SW 1271 (cell line): ENCODE measurements at regions not wholly inside any gene's neighbourhood (a gene's known extent, or its start where the extent isn't known, plus 50 kb on each side); places are given as distances from the start of the nearest gene placed in this dataset.
A peak's percentile ranks its signal among the peaks of the same experiment; 100 is the strongest.
"Not testable (repeated sequence)": the region's sequence is repeated elsewhere in the genome, so short reads cannot be mapped to it uniquely, and the experiment has no call there.

Source experiments
- DNase-seq, 2 experiments: peaks; one replicate each; lab custom pipeline; 2025; lab: John Stamatoyannopoulos, UW

GRCh38 chr13:70789751-70790150 lies 681.5 kb upstream of the KLHL1 start:
- DNase-seq, result no peak

- DNase-seq, result no peak
These were observed 679.8 kb upstream of the KLHL1 start for GRCh38 chr13:70788074-70788473.

GRCh38 chr13:70784207-70784989 lies 676.1 kb upstream of the KLHL1 start:
- DNase-seq, result no peak

DNA sequence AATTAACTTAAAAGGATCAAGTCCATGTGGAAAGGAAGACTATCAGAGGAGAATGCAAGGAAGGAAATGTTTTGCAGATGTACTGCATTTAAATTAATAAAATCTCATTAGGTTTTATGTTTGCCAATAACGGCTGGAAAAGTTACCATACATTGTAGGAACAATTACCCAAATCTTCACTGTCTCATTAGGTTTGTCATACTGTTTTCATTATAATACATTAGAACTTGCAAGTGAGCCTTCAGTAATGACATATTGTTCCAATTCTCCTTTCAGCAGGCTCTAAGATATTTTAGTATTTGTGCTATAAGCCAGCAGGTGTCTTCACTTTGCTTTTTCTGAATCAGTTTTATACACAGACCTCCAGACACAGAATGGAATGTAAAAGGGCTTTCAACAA lies 661.6 kb upstream of the KLHL1 start:
- no peak for DNase-seq

GRCh38 chr13:70758932-70759331 lies 650.7 kb upstream of the KLHL1 start:
- no peak for DNase-seq

GRCh38 chr13:70756088-70756487 lies 647.8 kb upstream of the KLHL1 start:
- DNase-seq, result no peak

DNA sequence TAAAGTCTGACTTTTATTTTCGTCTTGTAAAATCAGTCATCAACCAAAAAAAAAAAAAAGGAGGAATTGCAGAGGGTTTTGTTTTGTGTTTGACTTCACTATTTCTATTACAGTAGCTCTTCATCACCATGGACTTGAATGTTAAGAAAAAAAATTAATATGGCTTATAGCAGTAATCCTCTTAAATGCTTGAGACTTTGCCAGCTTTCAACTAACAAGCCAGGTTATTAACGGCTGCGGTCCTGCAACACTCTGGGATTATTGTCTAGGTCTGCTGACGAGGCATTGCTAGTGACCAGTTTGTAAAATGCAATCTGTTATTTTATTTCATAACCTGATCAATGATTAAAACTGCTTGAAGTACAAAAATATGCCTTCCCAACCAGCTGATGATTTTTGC lies 647.2 kb upstream of the KLHL1 start:
- no peak for DNase-seq

GRCh38 chr13:70747262-70747661 lies 639.0 kb upstream of the KLHL1 start:
- no peak for DNase-seq

- DNase-seq, result not testable (repeated sequence)
These were observed 638.2 kb upstream of the KLHL1 start for GRCh38 chr13:70746469-70746868.

DNA sequence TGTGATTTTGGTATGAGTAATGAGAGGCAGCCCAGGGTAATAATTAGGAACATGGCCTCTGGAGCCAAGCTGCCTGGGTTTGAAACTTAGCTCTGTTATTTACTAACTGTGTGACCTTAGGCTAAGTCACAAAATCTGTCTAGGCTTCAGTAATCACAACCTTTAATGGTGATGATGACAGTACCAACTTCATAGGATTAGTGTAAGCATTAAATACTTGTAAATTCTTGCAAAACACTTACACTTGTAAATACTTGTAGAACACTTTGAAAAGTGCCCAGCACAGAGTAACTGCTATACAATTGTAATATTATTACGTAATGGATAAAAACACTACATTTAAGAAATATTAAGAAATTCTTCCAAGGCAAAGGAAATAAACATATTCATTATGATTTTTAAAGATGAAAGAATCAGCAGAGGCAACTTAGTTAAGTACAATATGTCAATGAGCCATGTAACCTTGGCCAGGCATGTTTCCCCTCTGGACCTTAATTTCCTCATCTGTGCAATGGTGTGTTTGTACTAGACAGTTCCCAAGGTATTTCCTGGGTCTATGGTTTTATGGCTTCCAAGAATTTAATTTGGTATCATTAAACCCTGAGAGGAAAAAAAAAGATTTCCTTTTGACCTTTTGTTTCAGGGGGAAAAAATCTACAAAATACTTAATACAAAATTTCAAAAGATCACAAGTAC lies 628.5 kb upstream of the KLHL1 start:
- DNase-seq, result no peak

DNA sequence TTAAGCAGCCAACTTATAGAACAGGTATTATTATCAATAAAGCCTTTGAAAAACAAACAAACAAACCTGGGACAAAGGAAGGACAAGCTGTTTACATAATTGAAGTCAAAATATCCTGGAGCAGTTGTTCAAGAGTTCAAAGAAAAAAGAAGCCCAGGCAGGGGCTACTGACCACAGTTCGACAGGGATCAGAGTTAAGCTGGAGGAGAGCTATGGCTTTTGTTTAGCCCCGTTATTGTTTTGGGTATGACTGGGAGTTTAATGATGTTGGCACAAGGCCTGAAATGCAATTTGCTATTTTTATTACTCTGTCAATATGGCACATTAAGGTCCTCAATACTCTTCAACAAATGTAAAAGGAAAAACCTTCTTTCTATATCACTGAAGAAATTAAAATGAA lies 624.4 kb upstream of the KLHL1 start:
- no peak for DNase-seq

DNA sequence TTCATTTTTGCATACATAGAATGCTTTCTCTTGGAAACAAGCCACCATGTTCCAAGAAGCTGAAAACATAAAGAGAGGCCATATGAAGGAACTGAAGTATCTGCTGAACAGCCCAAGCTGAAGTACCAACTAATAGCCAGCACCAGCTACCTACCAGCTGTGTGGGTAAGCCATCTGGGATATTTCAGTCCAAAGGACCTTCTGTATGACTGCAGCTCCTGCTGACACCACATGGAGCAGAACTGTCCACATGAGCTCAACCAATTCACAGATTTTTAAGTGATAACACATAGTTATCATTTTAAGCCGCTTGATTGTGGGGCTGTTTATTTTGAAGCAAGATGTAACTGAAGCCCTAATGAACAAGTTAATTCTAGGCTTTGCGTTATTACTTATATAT lies 621.1 kb upstream of the KLHL1 start:
- DNase-seq, result no peak

GRCh38 chr13:70723732-70724131 lies 615.5 kb upstream of the KLHL1 start:
- no peak for DNase-seq

GRCh38 chr13:70720386-70720785 lies 612.1 kb upstream of the KLHL1 start:
- DNase-seq, result no peak

- no peak for DNase-seq
These were observed 606.7 kb upstream of the KLHL1 start for GRCh38 chr13:70714993-70715392.

- no peak for DNase-seq
These were observed 600.5 kb upstream of the KLHL1 start for GRCh38 chr13:70708775-70709174.

GRCh38 chr13:70703755-70704154 lies 595.5 kb upstream of the KLHL1 start:
- peak in 1 of 2 experiments; percentile 2 for DNase-seq

DNA sequence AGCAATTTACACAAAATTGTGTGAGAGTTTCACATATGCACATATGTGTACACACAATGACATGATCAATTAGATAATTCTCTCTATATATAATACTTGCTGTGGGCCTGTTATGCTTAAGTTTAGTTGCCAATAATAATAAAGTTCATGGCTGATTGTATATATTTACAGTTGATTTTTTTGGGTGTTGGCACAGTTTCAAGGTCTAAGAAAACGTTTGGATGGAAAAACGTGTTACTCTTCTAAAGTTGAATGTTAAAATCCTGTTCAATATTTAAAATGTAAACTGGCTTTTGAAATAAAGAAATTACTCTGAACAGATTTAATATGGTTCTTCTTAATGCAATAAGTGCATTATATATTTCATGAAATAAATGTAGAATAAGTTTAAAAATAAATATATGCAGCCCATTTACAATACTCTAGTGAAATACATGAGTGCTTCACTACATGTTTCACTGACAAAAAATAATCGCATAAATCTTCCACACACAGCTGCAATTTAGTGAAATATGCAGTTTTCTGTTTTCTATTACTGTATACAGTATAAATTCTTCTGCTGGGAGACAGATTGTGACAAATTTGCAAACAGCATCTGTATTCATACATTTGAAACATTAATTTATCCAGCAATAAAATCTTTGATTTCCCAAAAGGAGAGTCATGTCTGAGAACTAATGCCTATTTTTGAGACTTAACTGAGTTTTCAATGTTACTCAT lies 586.9 kb upstream of the KLHL1 start:
- DNase-seq, result no peak

- DNase-seq, result peak in 1 of 2 experiments; percentile 2
These were observed 560.7 kb upstream of the KLHL1 start for GRCh38 chr13:70668983-70669382.

DNA sequence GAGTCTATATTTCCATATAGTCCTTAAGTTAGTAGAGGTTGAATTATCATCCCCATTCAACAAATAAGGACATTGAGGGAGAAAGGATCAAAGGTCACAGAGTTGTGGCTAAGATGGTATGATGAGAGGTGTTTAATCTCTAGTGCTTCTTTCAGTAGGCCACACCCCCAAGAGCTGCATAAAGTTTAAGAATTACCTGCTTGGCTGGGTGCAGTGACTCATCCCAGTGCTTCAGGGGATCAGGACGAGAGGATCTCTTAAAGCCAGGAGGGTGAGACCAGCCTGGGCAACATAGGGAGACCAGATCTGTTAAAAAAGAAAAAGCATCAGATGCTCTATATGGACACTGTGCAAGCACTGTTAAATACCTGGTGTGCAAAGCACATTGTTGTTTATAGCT lies 560.0 kb upstream of the KLHL1 start:
- DNase-seq, result no peak

DNA sequence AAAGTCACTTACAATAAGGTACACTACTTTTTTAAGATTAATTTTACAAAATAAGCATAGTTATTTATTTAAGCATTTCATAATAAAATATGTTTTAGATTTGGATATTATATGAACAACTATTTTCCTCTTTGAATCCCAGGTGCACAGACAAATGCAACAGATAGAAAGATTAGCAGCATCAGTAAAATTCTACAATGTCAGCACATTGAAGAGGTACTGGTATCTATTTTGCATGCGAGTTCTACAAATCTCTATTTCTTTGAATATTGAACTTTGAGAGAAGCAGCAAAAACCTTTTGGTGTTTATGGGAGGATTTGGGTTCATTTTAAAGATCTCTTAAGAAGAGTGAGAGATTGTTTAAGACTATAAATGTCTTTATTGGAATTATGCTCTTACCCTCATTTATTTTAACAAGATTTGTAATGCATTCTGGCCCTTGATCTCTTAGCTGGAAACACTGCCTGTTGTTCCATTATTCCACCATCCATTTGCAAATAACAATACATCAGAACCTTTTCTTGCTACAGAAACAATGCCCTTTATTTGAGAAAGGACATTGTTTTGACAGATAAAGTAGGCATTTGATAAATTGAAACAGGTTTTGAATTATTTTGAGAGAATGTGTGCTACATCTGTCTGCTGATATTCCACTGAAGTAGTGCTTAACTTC lies 558.8 kb upstream of the KLHL1 start:
- no peak for DNase-seq

GRCh38 chr13:70662231-70662940 lies 554.1 kb upstream of the KLHL1 start:
- DNase-seq, result no peak
